KOPT-K1 (cell line): ENCODE measurements at regions not wholly inside any gene's neighbourhood (a gene's known extent, or its start where the extent isn't known, plus 50 kb on each side); places are given as distances from the start of the nearest gene placed in this dataset.

Source experiments
- H3K27ac ChIP-seq: fragments of 200-600 bp; sonication (generic); 2 replicates; pipeline ENCODE4 v1.5.1; 2016; ENCODE audit warnings: antibody characterized with exemption, mild to moderate bottlenecking, low read depth, low read length; ENCODE audit not compliant: poor library complexity, severe bottlenecking
- H3K36me3 ChIP-seq: fragments of 200-600 bp; sonication (generic); 2 replicates; pipeline ENCODE4 v1.5.1; 2017; ENCODE audit warnings: antibody characterized with exemption, mild to moderate bottlenecking, low read length, moderate library complexity; ENCODE audit not compliant: insufficient read depth
- H3K9me3 ChIP-seq: fragments of 200-600 bp; sonication (generic); 2 replicates; pipeline ENCODE4 v1.5.1; 2017; ENCODE audit warnings: antibody characterized with exemption, low read length, mild to moderate bottlenecking; ENCODE audit not compliant: insufficient read depth, poor library complexity, severe bottlenecking

- Histone ChIP-seq H3K36me3 (no peaks in the 10 kb centered on the region), H3K27ac (no peak overlapping the region), H3K9me3 (no peaks in the 10 kb centered on the region)
These were observed 327.6 kb downstream of the CCER1 start for GRCh38 chr12:90627180-90627896.

- Histone ChIP-seq H3K27ac (no peak overlapping the region), H3K36me3 (no peaks in the 10 kb centered on the region), H3K9me3 (no peaks in the 10 kb centered on the region)
These were observed 332.5 kb downstream of the CCER1 start for GRCh38 chr12:90622431-90622830.

- no peaks in the 10 kb centered on the region for H3K36me3 ChIP-seq
- H3K9me3 ChIP-seq: no peaks in the 10 kb centered on the region
- H3K27ac ChIP-seq: no peak overlapping the region
These were observed 333.0 kb downstream of the CCER1 start for GRCh38 chr12:90621927-90622326.

GRCh38 chr12:90619943-90620342, 335.0 kb downstream of the CCER1 start:
- Histone ChIP-seq H3K9me3 (no peaks in the 10 kb centered on the region), H3K36me3 (no peaks in the 10 kb centered on the region), H3K27ac (no peak overlapping the region)

GRCh38 chr12:90618586-90618985, 336.4 kb downstream of the CCER1 start:
- no peak overlapping the region for H3K27ac ChIP-seq
- H3K9me3 ChIP-seq: no peaks in the 10 kb centered on the region
- no peaks in the 10 kb centered on the region for H3K36me3 ChIP-seq

- Histone ChIP-seq H3K9me3 (no peaks in the 10 kb centered on the region), H3K36me3 (no peaks in the 10 kb centered on the region), H3K27ac (no peak overlapping the region)
These were observed 343.1 kb downstream of the CCER1 start for GRCh38 chr12:90611891-90612290.

- H3K36me3 ChIP-seq: no peaks in the 10 kb centered on the region
- no peak overlapping the region for H3K27ac ChIP-seq
- H3K9me3 ChIP-seq: no peaks in the 10 kb centered on the region
These were observed 343.9 kb downstream of the CCER1 start for GRCh38 chr12:90611048-90611447.

- H3K27ac ChIP-seq: no peak overlapping the region
- no peaks in the 10 kb centered on the region for H3K9me3 ChIP-seq
- H3K36me3 ChIP-seq: no peaks in the 10 kb centered on the region
These were observed 361.2 kb downstream of the CCER1 start for GRCh38 chr12:90593596-90594295.

- Histone ChIP-seq H3K9me3 (no peaks in the 10 kb centered on the region), H3K27ac (no peak overlapping the region)
These were observed 365.0 kb downstream of the CCER1 start for GRCh38 chr12:90589956-90590355.

GRCh38 chr12:90585640-90586304, 369.2 kb downstream of the CCER1 start:
- H3K36me3 ChIP-seq: no peaks in the 10 kb centered on the region
- H3K9me3 ChIP-seq: no peaks in the 10 kb centered on the region
- H3K27ac ChIP-seq: no peak overlapping the region

More at GRCh38 chr12:90589956-90590355, 365.0 kb downstream of the CCER1 start:
- no peaks in the 10 kb centered on the region for H3K36me3 ChIP-seq

- Histone ChIP-seq H3K27ac (no peak overlapping the region), H3K36me3 (no peaks in the 10 kb centered on the region), H3K9me3 (no peaks in the 10 kb centered on the region)
These were observed 378.3 kb downstream of the CCER1 start for GRCh38 chr12:90576707-90577106.

GRCh38 chr12:90575995-90576394, 379.0 kb downstream of the CCER1 start:
- Histone ChIP-seq H3K27ac (no peak overlapping the region), H3K9me3 (no peaks in the 10 kb centered on the region), H3K36me3 (no peaks in the 10 kb centered on the region)

- no peaks in the 10 kb centered on the region for H3K36me3 ChIP-seq
- no peak overlapping the region for H3K27ac ChIP-seq
- no peaks in the 10 kb centered on the region for H3K9me3 ChIP-seq
These were observed 380.3 kb downstream of the CCER1 start for GRCh38 chr12:90574676-90575075.

GRCh38 chr12:90572778-90573177, 382.2 kb downstream of the CCER1 start:
- H3K9me3 ChIP-seq: no peaks in the 10 kb centered on the region
- H3K27ac ChIP-seq: no peak overlapping the region
- H3K36me3 ChIP-seq: no peaks in the 10 kb centered on the region

GRCh38 chr12:90569685-90570084, 385.3 kb downstream of the CCER1 start:
- no peak overlapping the region for H3K27ac ChIP-seq
- peaks cover 12% of the 10 kb centered on the region for H3K9me3 ChIP-seq
- no peaks in the 10 kb centered on the region for H3K36me3 ChIP-seq
